GM18909 (cell line): ENCODE measurements at regions not wholly inside any gene's neighbourhood (a gene's known extent, or its start where the extent isn't known, plus 50 kb on each side); places are given as distances from the start of the nearest gene placed in this dataset.
"Not testable (repeated sequence)": the region's sequence is repeated elsewhere in the genome, so short reads cannot be mapped to it uniquely, and the experiment has no call there.

Experiments
- ATAC-seq: cut with Tn5 transposase; IDR thresholded peaks from one replicate; pipeline ENCODE4 v1.9.1; 2021; ENCODE audit warnings: mild to moderate bottlenecking; ENCODE audit not compliant: unreplicated experiment, poor library complexity

GRCh38 chrX:1021314-1021993 lies 191.0 kb downstream of the CRLF2 start:
- not testable (repeated sequence) for ATAC-seq

- no peak for ATAC-seq
Observed at GRCh38 chrX:1020634-1021166, 191.7 kb downstream of the CRLF2 start.

- not testable (repeated sequence) for ATAC-seq
Observed at GRCh38 chrX:1016926-1017325, 195.5 kb downstream of the CRLF2 start.

- ATAC-seq, result not testable (repeated sequence)
Observed at GRCh38 chrX:1016281-1016680, 196.2 kb downstream of the CRLF2 start.

GRCh38 chrX:1012678-1013300 lies 199.7 kb downstream of the CRLF2 start:
- ATAC-seq, result no peak

- ATAC-seq, result no peak
Observed at GRCh38 chrX:1011691-1012283, 200.7 kb downstream of the CRLF2 start.

- no peak for ATAC-seq
Observed at GRCh38 chrX:1009771-1010170, 202.7 kb downstream of the CRLF2 start.

- ATAC-seq, result no peak
Observed at GRCh38 chrX:1006156-1006730, 206.2 kb downstream of the CRLF2 start.

GRCh38 chrX:1002611-1003010 lies 209.8 kb downstream of the CRLF2 start:
- ATAC-seq, result no peak

GRCh38 chrX:997631-998137 lies 214.8 kb downstream of the CRLF2 start:
- ATAC-seq, result no peak

GRCh38 chrX:994780-995179 lies 217.7 kb downstream of the CRLF2 start:
- no peak for ATAC-seq

GRCh38 chrX:989959-990510 lies 222.4 kb downstream of the CRLF2 start:
- peak; percentile 98 for ATAC-seq

- ATAC-seq, result not testable (repeated sequence)
Observed at GRCh38 chrX:988530-988929, 223.9 kb downstream of the CRLF2 start.

- ATAC-seq, result no peak
Observed at GRCh38 chrX:981791-982626, 230.4 kb downstream of the CRLF2 start.

- ATAC-seq, result no peak
Observed at GRCh38 chrX:980587-981235, 231.7 kb downstream of the CRLF2 start.

GRCh38 chrX:979127-979526 lies 233.3 kb downstream of the CRLF2 start:
- ATAC-seq, result not testable (repeated sequence)

- no peak for ATAC-seq
Observed at GRCh38 chrX:973010-973632, 239.3 kb downstream of the CRLF2 start.

GRCh38 chrX:968148-968965 lies 244.1 kb downstream of the CRLF2 start:
- no peak for ATAC-seq
